CD1c-positive myeloid dendritic cell (primary cell): ENCODE measurements at regions not wholly inside any gene's neighbourhood (a gene's known extent, or its start where the extent isn't known, plus 50 kb on each side); places are given as distances from the start of the nearest gene placed in this dataset.
A peak's percentile ranks its signal among the peaks of the same experiment; 100 is the strongest.
"Not testable (repeated sequence)": the region's sequence is repeated elsewhere in the genome, so short reads cannot be mapped to it uniquely, and the experiment has no call there.

Source experiments
- DNase-seq: peaks from one replicate; pipeline ENCODE4 v3.0.0-alpha.2; 2016; ENCODE audit errors: extremely low spot score

- no peak for DNase-seq
Measured at GRCh38 chr5:97544240-97544639, 361.2 kb upstream of the RIOK2 start.

- no peak for DNase-seq
Measured at GRCh38 chr5:97544678-97545077, 361.6 kb upstream of the RIOK2 start.

GRCh38 chr5:97545446-97545845, 362.4 kb upstream of the RIOK2 start:
- no peak for DNase-seq

- DNase-seq = no peak
Measured at GRCh38 chr5:97545886-97546535, 363.0 kb upstream of the RIOK2 start.

GRCh38 chr5:97547430-97547829, 364.4 kb upstream of the RIOK2 start:
- no peak for DNase-seq

GRCh38 chr5:97547999-97548738, 365.1 kb upstream of the RIOK2 start:
- peak; percentile 69 for DNase-seq

GRCh38 chr5:97548739-97549080, 365.7 kb upstream of the RIOK2 start:
- DNase-seq = no peak

GRCh38 chr5:97549496-97549895, 366.4 kb upstream of the RIOK2 start:
- no peak for DNase-seq

GRCh38 chr5:97550164-97550563, 367.1 kb upstream of the RIOK2 start:
- DNase-seq = no peak

GRCh38 chr5:97550818-97551217, 367.8 kb upstream of the RIOK2 start:
- no peak for DNase-seq

- DNase-seq = no peak
Measured at GRCh38 chr5:97553604-97554452, 370.8 kb upstream of the RIOK2 start.

GRCh38 chr5:97554977-97555643, 372.1 kb upstream of the RIOK2 start:
- no peak for DNase-seq

GRCh38 chr5:97555644-97555981, 372.6 kb upstream of the RIOK2 start:
- no peak for DNase-seq

- no peak for DNase-seq
Measured at GRCh38 chr5:97559827-97560598, 377.0 kb upstream of the RIOK2 start.

- no peak for DNase-seq
Measured at GRCh38 chr5:97560599-97560993, 377.5 kb upstream of the RIOK2 start.

- DNase-seq = no peak
Measured at GRCh38 chr5:97563050-97563657, 380.1 kb upstream of the RIOK2 start.

GRCh38 chr5:97568382-97568781, 385.3 kb upstream of the RIOK2 start:
- DNase-seq = no peak

GRCh38 chr5:97570242-97570641, 387.2 kb upstream of the RIOK2 start:
- no peak for DNase-seq

GRCh38 chr5:97575322-97575721, 392.3 kb upstream of the RIOK2 start:
- no peak for DNase-seq

GRCh38 chr5:97576956-97577355, 393.9 kb upstream of the RIOK2 start:
- DNase-seq = no peak

GRCh38 chr5:97579977-97580376, 396.9 kb upstream of the RIOK2 start:
- not testable (repeated sequence) for DNase-seq
